ENCODE measurements at regions not wholly inside any gene's neighbourhood (a gene's known extent, or its start where the extent isn't known, plus 50 kb on each side); places are given as distances from the start of the nearest gene placed in this dataset.

DNA sequence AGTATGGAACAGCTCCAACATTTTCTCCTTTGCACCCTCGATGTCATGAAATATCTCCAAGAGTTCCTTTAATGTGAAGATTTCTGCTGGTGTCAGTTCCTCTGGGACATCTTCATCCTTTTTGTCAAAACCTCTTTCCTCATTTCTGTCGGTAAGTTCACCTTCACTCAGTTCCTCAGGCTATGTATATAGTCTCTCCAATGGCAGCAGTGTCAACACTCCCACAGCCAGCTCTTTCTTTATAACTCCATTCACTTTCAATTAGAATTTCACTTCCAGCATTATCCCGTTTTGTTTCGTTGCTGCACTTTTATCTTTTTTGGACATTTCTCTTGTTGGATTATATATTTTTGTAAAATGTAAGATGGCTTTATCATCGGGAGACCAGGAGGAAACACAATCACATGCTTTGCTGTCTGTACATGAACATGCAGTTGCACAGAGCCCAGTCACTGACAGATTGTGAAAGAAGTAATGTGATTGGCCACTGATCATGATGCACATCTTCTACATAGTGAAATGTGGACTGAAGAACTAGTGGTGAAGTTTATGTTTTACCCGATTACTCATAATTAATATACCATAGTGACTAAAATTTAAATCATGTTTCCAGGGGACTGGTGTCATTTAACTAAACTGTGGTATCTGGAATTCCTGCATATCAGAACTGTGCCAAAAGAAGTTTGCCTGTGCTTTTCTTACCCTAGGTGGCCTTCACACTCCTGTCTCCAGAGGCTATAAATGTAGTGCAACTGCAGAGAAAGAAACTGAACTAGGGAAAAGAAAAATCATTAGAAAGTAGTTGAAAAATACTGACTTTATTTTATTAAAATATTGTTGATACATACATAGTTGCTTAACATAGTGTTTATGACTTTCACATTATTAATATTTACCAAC is 289.6 kb downstream of the PPP1R3A start:
- Histone ChIP-seq H3K9ac (ENCODE audit: low read depth in 1 of 2, low read length in 2 of 2) (no peak overlapping the region), H3K27me3 (ENCODE audit: control insufficient read depth in 4 of 4, insufficient read depth in 4 of 4, low read length in 3 of 4) (no peaks in the 10 kb centered on the region), H3K4me1 (ENCODE audit: control insufficient read depth in 4 of 4, insufficient read depth in 4 of 4, low read length in 3 of 4) (no peaks in the 10 kb centered on the region), H3K36me3 (ENCODE audit: control insufficient read depth in 4 of 4, insufficient read depth in 3 of 4, low read depth in 1 of 4, low read length in 3 of 4) (no peaks in the 10 kb centered on the region), H3K9me3 (ENCODE audit: control insufficient read depth in 4 of 4, low read length in 3 of 4) (no peaks in the 10 kb centered on the region), H3K4me3 (ENCODE audit: low read depth in 1 of 3, low read length in 3 of 3) (no peak overlapping the region), H3K27ac (ENCODE audit: low read depth in 1 of 2, low read length in 2 of 2) (no peak overlapping the region)
- no peak for TF ChIP-seq SP1 (IDR thresholded peaks at IDR 0.05)
- TF ChIP-seq NR2F2 (IDR thresholded peaks at IDR 0.05), result no peak
- TF ChIP-seq, protein P1, sequence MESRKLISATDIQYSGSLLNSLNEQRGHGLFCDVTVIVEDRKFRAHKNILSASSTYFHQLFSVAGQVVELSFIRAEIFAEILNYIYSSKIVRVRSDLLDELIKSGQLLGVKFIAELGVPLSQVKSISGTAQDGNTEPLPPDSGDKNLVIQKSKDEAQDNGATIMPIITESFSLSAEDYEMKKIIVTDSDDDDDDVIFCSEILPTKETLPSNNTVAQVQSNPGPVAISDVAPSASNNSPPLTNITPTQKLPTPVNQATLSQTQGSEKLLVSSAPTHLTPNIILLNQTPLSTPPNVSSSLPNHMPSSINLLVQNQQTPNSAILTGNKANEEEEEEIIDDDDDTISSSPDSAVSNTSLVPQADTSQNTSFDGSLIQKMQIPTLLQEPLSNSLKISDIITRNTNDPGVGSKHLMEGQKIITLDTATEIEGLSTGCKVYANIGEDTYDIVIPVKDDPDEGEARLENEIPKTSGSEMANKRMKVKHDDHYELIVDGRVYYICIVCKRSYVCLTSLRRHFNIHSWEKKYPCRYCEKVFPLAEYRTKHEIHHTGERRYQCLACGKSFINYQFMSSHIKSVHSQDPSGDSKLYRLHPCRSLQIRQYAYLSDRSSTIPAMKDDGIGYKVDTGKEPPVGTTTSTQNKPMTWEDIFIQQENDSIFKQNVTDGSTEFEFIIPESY (IDR thresholded peaks at IDR 0.05), result no peak
- TF ChIP-seq GABPA (IDR thresholded peaks at IDR 0.05 in 1 of 2, conservative IDR thresholded peaks at IDR 0.05 in 1 of 2), result no peak
- DNase-seq (ENCODE audit: low spot score), result no peak
- WGBS, result 72% methylated on average over 6 of the region's 6 CpGs

DNA sequence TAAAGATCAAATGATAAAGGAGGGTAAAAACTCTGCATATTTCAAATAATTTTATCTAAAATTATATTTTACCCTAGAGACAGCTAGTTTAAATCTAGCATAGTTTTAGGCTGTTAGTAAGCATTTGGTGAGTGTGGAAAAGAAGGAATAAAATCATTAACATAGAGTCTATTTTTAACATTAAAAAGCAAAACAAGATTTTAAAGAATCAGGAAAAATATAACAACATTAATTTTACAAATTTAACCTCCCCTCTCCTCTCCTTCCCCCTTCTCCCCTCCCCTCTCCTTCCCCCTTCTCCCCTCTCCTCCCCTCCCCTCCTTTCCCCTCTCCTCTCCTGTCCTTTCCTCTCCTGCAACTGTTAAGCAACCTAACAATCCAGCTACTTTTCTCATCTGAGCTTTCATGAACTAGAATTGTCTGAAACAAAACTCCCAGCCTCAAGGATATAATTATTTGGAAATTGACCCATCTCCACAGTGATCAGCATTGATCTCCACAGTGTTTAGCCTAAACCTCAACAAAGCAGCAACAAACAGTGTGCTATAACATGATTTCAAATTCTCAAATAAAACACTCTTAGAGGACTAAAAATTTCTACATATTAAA is 293.2 kb downstream of the PPP1R3A start:
- no peaks in the 10 kb centered on the region for H3K36me3 ChIP-seq (ENCODE audit: control insufficient read depth in 4 of 4, insufficient read depth in 3 of 4, low read depth in 1 of 4, low read length in 3 of 4)
- H3K27me3 ChIP-seq (ENCODE audit: control insufficient read depth in 4 of 4, insufficient read depth in 4 of 4, low read length in 3 of 4), result no peaks in the 10 kb centered on the region
- H3K4me3 ChIP-seq (ENCODE audit: low read depth in 1 of 3, low read length in 3 of 3), result no peak overlapping the region
- no peak for DNase-seq (ENCODE audit: low spot score)
- no peaks in the 10 kb centered on the region for H3K9me3 ChIP-seq (ENCODE audit: control insufficient read depth in 4 of 4, low read length in 3 of 4)
- H3K4me1 ChIP-seq (ENCODE audit: control insufficient read depth in 4 of 4, insufficient read depth in 4 of 4, low read length in 3 of 4), result no peaks in the 10 kb centered on the region
- TF ChIP-seq HNF4A (conservative IDR thresholded peaks at IDR 0.05), result no peak
- TF ChIP-seq, protein P2, sequence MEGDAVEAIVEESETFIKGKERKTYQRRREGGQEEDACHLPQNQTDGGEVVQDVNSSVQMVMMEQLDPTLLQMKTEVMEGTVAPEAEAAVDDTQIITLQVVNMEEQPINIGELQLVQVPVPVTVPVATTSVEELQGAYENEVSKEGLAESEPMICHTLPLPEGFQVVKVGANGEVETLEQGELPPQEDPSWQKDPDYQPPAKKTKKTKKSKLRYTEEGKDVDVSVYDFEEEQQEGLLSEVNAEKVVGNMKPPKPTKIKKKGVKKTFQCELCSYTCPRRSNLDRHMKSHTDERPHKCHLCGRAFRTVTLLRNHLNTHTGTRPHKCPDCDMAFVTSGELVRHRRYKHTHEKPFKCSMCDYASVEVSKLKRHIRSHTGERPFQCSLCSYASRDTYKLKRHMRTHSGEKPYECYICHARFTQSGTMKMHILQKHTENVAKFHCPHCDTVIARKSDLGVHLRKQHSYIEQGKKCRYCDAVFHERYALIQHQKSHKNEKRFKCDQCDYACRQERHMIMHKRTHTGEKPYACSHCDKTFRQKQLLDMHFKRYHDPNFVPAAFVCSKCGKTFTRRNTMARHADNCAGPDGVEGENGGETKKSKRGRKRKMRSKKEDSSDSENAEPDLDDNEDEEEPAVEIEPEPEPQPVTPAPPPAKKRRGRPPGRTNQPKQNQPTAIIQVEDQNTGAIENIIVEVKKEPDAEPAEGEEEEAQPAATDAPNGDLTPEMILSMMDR (IDR thresholded peaks at IDR 0.05; ENCODE audit: low read depth, low read length, missing input control), result no peak
- TF ChIP-seq, protein P3, sequence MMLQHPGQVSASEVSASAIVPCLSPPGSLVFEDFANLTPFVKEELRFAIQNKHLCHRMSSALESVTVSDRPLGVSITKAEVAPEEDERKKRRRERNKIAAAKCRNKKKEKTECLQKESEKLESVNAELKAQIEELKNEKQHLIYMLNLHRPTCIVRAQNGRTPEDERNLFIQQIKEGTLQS (IDR thresholded peaks at IDR 0.05), result no peak
- no peak for TF ChIP-seq SP1 (IDR thresholded peaks at IDR 0.05)
- TF ChIP-seq FOXA1 (IDR thresholded peaks at IDR 0.05), result no peak
- TF ChIP-seq NR2F2 (IDR thresholded peaks at IDR 0.05), result no peak
- TF ChIP-seq, protein P4, sequence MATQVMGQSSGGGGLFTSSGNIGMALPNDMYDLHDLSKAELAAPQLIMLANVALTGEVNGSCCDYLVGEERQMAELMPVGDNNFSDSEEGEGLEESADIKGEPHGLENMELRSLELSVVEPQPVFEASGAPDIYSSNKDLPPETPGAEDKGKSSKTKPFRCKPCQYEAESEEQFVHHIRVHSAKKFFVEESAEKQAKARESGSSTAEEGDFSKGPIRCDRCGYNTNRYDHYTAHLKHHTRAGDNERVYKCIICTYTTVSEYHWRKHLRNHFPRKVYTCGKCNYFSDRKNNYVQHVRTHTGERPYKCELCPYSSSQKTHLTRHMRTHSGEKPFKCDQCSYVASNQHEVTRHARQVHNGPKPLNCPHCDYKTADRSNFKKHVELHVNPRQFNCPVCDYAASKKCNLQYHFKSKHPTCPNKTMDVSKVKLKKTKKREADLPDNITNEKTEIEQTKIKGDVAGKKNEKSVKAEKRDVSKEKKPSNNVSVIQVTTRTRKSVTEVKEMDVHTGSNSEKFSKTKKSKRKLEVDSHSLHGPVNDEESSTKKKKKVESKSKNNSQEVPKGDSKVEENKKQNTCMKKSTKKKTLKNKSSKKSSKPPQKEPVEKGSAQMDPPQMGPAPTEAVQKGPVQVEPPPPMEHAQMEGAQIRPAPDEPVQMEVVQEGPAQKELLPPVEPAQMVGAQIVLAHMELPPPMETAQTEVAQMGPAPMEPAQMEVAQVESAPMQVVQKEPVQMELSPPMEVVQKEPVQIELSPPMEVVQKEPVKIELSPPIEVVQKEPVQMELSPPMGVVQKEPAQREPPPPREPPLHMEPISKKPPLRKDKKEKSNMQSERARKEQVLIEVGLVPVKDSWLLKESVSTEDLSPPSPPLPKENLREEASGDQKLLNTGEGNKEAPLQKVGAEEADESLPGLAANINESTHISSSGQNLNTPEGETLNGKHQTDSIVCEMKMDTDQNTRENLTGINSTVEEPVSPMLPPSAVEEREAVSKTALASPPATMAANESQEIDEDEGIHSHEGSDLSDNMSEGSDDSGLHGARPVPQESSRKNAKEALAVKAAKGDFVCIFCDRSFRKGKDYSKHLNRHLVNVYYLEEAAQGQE (IDR thresholded peaks at IDR 0.05), result no peak
- no peak for TF ChIP-seq GABPA (IDR thresholded peaks at IDR 0.05 in 1 of 2, conservative IDR thresholded peaks at IDR 0.05 in 1 of 2)
- no peak for TF ChIP-seq JUND (IDR thresholded peaks at IDR 0.05)
- TF ChIP-seq HNF4G (IDR thresholded peaks at IDR 0.05), result no peak
- TF ChIP-seq, protein P1 (IDR thresholded peaks at IDR 0.05), result no peak
- TF ChIP-seq, protein P5, sequence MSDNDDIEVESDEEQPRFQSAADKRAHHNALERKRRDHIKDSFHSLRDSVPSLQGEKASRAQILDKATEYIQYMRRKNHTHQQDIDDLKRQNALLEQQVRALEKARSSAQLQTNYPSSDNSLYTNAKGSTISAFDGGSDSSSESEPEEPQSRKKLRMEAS (IDR thresholded peaks at IDR 0.05), result no peak
- TF ChIP-seq EGR1 (IDR thresholded peaks at IDR 0.05; ENCODE audit: low read depth in 2 of 2), result no peak
- no peak for TF ChIP-seq FOXA2 (IDR thresholded peaks at IDR 0.05)
- TF ChIP-seq YY1 (IDR thresholded peaks at IDR 0.05), result no peak
- no peak overlapping the region for H3K9ac ChIP-seq (ENCODE audit: low read depth in 1 of 2, low read length in 2 of 2)
- H3K27ac ChIP-seq (ENCODE audit: low read depth in 1 of 2, low read length in 2 of 2), result no peak overlapping the region

Data from liver (tissue), 8 donors.